Activated CD4-positive, alpha-beta memory T cell treated with anti-CD3 and anti-CD28 coated beads for 36 hours (primary cell): ENCODE measurements at regions not wholly inside any gene's neighbourhood (a gene's known extent, or its start where the extent isn't known, plus 50 kb on each side); places are given as distances from the start of the nearest gene placed in this dataset.

ENCODE experiments used
- CTCF ChIA-PET: fragments of 350-600 bp; sonication (Branson Sonifier 250); formaldehyde crosslinking; loops from one replicate; lab custom pipeline; 2021; ENCODE audit warnings: antibody characterized with exemption, inconsistent platforms; lab: Charles Lee
- POLR2A ChIA-PET: fragments of 350-600 bp; sonication (Branson Sonifier 250); formaldehyde crosslinking; loops from one replicate; lab custom pipeline; 2021; ENCODE audit warnings: antibody characterized with exemption; lab: Charles Lee
- DNase-seq: peaks from one replicate; pipeline ENCODE4 v3.0.0-alpha.2; 2020
- H3K27ac Mint-ChIP-seq: one replicate; pipeline ENCODE4 v1.8.0; 2021; ENCODE audit warnings: mixed read lengths
- H3K27me3 Mint-ChIP-seq: one replicate; pipeline ENCODE4 v1.8.0; 2021; ENCODE audit warnings: mixed read lengths
- H3K36me3 Mint-ChIP-seq: one replicate; pipeline ENCODE4 v1.8.0; 2021; ENCODE audit warnings: mixed read lengths
- H3K4me1 Mint-ChIP-seq: one replicate; pipeline ENCODE4 v1.8.0; 2021; ENCODE audit warnings: low read depth, mixed read lengths
- H3K4me3 Mint-ChIP-seq: one replicate; pipeline ENCODE4 v1.8.0; 2021; ENCODE audit warnings: mild to moderate bottlenecking, mixed read lengths
- H3K9me3 Mint-ChIP-seq: one replicate; pipeline ENCODE4 v1.8.0; 2021; ENCODE audit warnings: mixed read lengths
- intact Hi-C: fragments of 100-400 bp; cut with micrococcal nuclease; formaldehyde crosslinking; loops from one replicate; pipeline ENCODE4 v1.15.1; 2023

GRCh38 chr16:54359555-54359954 lies 73.0 kb upstream of the IRX3 start:
- Mint-ChIP-seq H3K27ac (no peak overlapping the region), H3K36me3 (peaks cover 2% of the 10 kb centered on the region)
- CTCF ChIA-PET: no interaction called here

DNA sequence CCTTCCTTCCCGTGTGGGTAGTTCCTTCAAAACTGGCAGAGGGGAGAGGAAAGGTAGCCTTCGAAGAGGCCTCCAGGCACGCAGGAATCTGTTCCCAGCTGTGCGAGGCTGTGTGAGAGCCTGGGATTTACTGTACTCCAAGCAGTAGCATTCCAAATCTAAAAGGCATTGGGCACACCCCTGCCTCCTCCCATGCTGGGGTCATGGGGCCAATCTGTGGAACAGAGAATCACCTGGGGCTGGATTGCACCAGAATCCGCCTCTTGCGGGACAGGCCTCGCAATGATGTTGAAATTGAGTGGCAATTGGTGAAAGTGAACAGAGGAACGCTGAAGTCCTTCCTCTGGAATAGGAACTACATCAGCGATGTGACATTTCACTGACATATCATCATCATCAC lies 72.5 kb upstream of the IRX3 start:
- H3K9me3 Mint-ChIP-seq: peaks cover 9% of the 10 kb centered on the region
- CTCF ChIA-PET: no interaction called here
- intact Hi-C loops: no loop called here
- H3K4me3 Mint-ChIP-seq: no peak overlapping the region
- POLR2A ChIA-PET: no interaction called here
- H3K4me1 Mint-ChIP-seq: no peaks in the 10 kb centered on the region
- H3K27me3 Mint-ChIP-seq: peaks cover 29% of the 10 kb centered on the region
- peaks cover 2% of the 10 kb centered on the region for H3K36me3 Mint-ChIP-seq
- no peak for DNase-seq
- H3K27ac Mint-ChIP-seq: no peak overlapping the region

More at GRCh38 chr16:54359555-54359954, 73.0 kb upstream of the IRX3 start:
- DNase-seq: no peak
- Mint-ChIP-seq H3K9me3 (peaks cover 6% of the 10 kb centered on the region), H3K27me3 (peaks cover 29% of the 10 kb centered on the region), H3K4me3 (no peak overlapping the region), H3K4me1 (no peaks in the 10 kb centered on the region)
- intact Hi-C loops: no loop called here
- POLR2A ChIA-PET: no interaction called here

DNA sequence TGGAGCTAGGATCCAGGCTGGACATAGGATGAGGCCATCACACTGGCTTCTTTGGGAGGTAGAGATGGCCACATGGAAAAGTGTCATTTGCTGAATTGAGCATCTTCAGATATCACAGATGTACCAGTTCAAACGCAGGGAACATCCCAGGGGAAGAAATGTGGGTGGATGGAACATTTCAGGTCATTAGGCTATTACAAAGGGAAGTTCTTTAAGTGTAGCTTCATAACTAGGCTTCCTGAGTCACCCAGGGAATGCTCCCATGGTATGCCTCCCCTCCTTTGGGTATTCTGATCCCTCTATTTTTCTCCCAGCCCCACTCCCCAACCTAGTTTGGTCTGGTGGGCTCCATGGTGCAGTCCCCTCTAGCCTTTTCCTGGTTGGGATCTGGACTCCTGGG lies 69.8 kb upstream of the IRX3 start:
- CTCF ChIA-PET: no interaction called here
- DNase-seq: no peak
- intact Hi-C loops: no loop called here
- Mint-ChIP-seq H3K9me3 (peaks cover 12% of the 10 kb centered on the region), H3K4me3 (no peak overlapping the region), H3K4me1 (no peaks in the 10 kb centered on the region), H3K36me3 (peaks cover 2% of the 10 kb centered on the region), H3K27me3 (peaks cover 13% of the 10 kb centered on the region), H3K27ac (no peak overlapping the region)
- POLR2A ChIA-PET: interaction anchor here (0.6 kb wide), 1 partner anchor 15 kb away, joined by 3 read pairs; no protein-coding TSS in a partner anchor

DNA sequence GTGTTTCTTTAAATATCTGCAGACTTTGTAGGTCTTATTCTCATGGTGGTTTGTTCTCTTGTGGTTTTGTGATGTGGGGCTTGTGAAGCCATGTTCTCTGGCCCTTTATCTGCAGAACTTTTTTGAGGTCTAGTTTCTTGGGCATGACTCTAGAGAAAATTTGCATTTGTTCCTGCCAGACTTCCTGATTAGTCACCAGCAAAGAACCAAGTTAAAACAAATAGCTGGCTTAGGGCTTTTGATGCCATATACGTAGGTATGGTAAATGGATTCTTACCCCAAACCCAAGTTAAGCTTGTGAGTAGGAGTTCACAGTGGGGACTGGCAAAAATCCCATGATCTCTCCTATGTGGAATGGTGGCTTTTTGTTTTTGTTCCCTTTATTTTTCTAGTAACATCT lies 68.7 kb upstream of the IRX3 start:
- peaks cover 2% of the 10 kb centered on the region for H3K36me3 Mint-ChIP-seq
- H3K4me3 Mint-ChIP-seq: no peak overlapping the region
- ChIA-PET POLR2A (no interaction called here), CTCF (no interaction called here)
- peaks cover 12% of the 10 kb centered on the region for H3K9me3 Mint-ChIP-seq
- intact Hi-C loops: no loop called here
- H3K27ac Mint-ChIP-seq: no peak overlapping the region
- H3K27me3 Mint-ChIP-seq: peaks cover 13% of the 10 kb centered on the region
- H3K4me1 Mint-ChIP-seq: no peaks in the 10 kb centered on the region
- no peak for DNase-seq

GRCh38 chr16:54353097-54353496 lies 66.5 kb upstream of the IRX3 start:
- Mint-ChIP-seq H3K27ac (no peak overlapping the region), H3K4me1 (no peaks in the 10 kb centered on the region), H3K4me3 (no peak overlapping the region), H3K36me3 (no peaks in the 10 kb centered on the region), H3K27me3 (peaks cover 10% of the 10 kb centered on the region), H3K9me3 (peaks cover 12% of the 10 kb centered on the region)
- intact Hi-C loops: no loop called here
- ChIA-PET POLR2A (no interaction called here), CTCF (no interaction called here)
- DNase-seq: no peak

- DNase-seq: no peak
- intact Hi-C loops: no loop called here
- ChIA-PET CTCF (no interaction called here), POLR2A (no interaction called here)
- peaks cover 12% of the 10 kb centered on the region for H3K9me3 Mint-ChIP-seq
- H3K36me3 Mint-ChIP-seq: no peaks in the 10 kb centered on the region
- H3K27me3 Mint-ChIP-seq: peaks cover 5% of the 10 kb centered on the region
- no peak overlapping the region for H3K27ac Mint-ChIP-seq
- no peaks in the 10 kb centered on the region for H3K4me1 Mint-ChIP-seq
- no peak overlapping the region for H3K4me3 Mint-ChIP-seq
Observed at GRCh38 chr16:54351171-54351570, 64.6 kb upstream of the IRX3 start.

DNA sequence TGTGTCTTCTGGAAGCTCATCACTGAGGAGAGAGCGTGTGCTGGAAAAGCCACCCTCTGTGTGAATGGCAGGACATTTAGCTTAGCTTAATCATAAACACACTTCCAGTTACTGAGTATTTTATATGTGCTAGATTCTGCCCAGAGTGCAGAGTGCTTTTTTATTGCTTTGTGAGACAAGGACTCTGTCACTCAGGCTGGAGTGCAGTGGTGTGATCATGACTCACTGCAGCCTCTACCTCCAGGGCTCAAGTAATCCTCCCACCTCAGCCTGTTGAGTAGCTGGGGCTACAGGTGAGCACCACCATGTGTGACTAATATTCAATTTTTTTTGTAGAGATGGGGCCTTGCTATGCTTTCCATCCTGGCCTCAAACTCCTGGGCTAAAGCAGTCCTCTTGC lies 61.4 kb upstream of the IRX3 start:
- ChIA-PET POLR2A (no interaction called here), CTCF (no interaction called here)
- Mint-ChIP-seq H3K27me3 (peaks cover 5% of the 10 kb centered on the region), H3K27ac (no peak overlapping the region), H3K4me1 (no peaks in the 10 kb centered on the region), H3K4me3 (no peak overlapping the region), H3K9me3 (no peaks in the 10 kb centered on the region), H3K36me3 (no peaks in the 10 kb centered on the region)
- intact Hi-C loops: no loop called here
- no peak for DNase-seq

DNA sequence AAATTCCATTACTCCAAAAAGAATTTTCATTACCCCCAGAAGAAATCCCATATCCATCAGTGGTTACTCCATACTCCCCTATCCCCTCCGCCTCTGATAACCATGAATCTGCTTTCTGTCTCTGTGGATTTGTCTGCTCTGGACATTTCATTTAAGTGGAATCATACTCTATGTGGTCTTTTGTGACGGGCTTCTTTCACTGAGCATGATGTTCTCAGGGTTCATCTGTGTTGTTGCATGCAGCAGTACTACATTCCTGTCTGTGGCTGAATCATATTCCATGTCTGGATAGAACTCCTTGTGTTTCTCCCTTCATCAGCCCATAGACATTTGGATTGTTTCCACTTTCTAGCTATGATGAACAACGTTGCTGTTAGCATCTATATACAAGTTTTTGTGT lies 59.5 kb upstream of the IRX3 start:
- intact Hi-C loops: no loop called here
- Mint-ChIP-seq H3K4me1 (no peaks in the 10 kb centered on the region), H3K4me3 (no peak overlapping the region), H3K36me3 (no peaks in the 10 kb centered on the region), H3K9me3 (no peaks in the 10 kb centered on the region), H3K27ac (no peak overlapping the region), H3K27me3 (peaks cover 2% of the 10 kb centered on the region)
- POLR2A ChIA-PET: no interaction called here
- DNase-seq: no peak
- CTCF ChIA-PET: no interaction called here

- ChIA-PET POLR2A (no interaction called here), CTCF (no interaction called here)
- intact Hi-C loops: no loop called here
- no peak for DNase-seq
- H3K36me3 Mint-ChIP-seq: no peaks in the 10 kb centered on the region
- H3K27me3 Mint-ChIP-seq: peaks cover 2% of the 10 kb centered on the region
- no peaks in the 10 kb centered on the region for H3K9me3 Mint-ChIP-seq
- H3K27ac Mint-ChIP-seq: no peak overlapping the region
- H3K4me3 Mint-ChIP-seq: no peak overlapping the region
- H3K4me1 Mint-ChIP-seq: no peaks in the 10 kb centered on the region
Observed at GRCh38 chr16:54344646-54345630, 58.4 kb upstream of the IRX3 start.

- DNase-seq: no peak
- POLR2A ChIA-PET: no interaction called here
- Mint-ChIP-seq H3K36me3 (no peaks in the 10 kb centered on the region), H3K27me3 (no peaks in the 10 kb centered on the region), H3K4me1 (no peaks in the 10 kb centered on the region), H3K9me3 (no peaks in the 10 kb centered on the region), H3K27ac (no peak overlapping the region), H3K4me3 (no peak overlapping the region)
- intact Hi-C loops: no loop called here
- CTCF ChIA-PET: no interaction called here
Observed at GRCh38 chr16:54342966-54343365, 56.4 kb upstream of the IRX3 start.

DNA sequence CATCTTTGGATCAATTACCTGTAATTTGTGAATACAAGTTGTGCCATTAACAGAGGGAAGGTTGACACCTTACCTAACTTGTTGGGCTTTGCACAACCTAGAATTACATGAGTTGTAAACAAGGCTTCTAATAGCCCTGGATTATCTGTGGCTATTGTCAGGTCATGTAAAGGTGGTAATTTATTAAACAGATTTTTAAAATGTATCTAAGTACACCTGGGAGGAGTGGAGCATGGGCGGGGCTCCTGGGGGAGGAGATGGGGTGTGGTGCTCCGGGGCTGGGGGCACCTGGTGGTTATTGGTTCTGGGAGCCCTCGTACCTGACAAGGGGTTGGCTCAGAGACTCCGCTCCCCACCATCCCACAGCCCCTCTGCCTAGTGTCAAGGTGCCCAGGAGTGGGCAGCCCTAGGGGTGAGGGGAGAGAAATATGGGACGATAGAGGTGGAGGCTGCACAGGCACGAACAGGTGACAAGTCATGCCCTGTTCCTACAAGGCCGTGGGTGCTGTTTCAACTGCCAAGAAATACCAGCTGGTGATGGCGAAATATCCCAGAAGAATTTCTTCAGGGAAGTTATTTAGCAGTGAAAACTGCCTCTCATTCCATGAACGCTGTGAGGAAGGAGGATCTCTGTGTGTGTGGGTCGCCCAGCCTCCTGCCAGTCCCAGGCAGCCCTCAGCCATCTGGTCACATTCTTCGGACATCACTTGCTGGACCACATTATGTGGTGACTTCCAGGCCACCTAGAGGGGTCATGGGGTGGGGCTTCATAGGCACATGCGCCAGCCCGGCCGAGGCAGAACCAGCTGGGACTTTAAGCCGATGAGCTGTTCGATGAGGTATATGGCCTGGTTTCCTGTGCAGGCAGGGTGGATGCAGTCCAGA lies 55.5 kb upstream of the IRX3 start:
- no peaks in the 10 kb centered on the region for H3K36me3 Mint-ChIP-seq
- H3K27ac Mint-ChIP-seq: no peak overlapping the region

DNA sequence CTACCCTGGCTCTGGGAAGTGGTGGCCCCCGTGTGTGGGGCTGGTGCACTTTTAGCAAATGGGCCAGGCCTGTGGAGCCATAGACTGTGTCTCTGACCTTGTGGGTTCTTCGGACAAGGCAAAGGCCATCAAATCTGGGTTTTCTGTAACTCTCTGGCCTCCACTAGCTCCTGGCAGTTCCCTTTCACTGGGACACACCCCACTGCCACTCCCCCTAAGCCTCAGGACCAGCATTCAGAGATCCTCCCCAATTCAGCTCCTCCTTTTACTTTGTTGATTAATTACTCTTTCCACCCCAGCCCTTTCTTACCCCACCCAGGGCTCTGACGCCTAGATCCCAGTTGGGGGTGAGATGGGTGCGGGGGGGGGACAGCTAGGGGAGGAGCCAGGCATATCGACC lies 53.9 kb upstream of the IRX3 start:
- intact Hi-C loops: no loop called here
- Mint-ChIP-seq H3K4me3 (no peak overlapping the region), H3K36me3 (no peaks in the 10 kb centered on the region), H3K9me3 (no peaks in the 10 kb centered on the region), H3K27me3 (no peaks in the 10 kb centered on the region), H3K27ac (no peak overlapping the region), H3K4me1 (no peaks in the 10 kb centered on the region)
- no peak for DNase-seq
- ChIA-PET POLR2A (no interaction called here), CTCF (no interaction called here)

More for the DNA sequence above, 55.5 kb upstream of the IRX3 start:
- POLR2A ChIA-PET: no interaction called here
- CTCF ChIA-PET: no interaction called here
- intact Hi-C loops: no loop called here
- no peak for DNase-seq
- Mint-ChIP-seq H3K4me1 (no peaks in the 10 kb centered on the region), H3K4me3 (no peak overlapping the region), H3K9me3 (no peaks in the 10 kb centered on the region), H3K27me3 (no peaks in the 10 kb centered on the region)
